NB4 (cell line): ENCODE measurements at regions not wholly inside any gene's neighbourhood (a gene's known extent, or its start where the extent isn't known, plus 50 kb on each side); places are given as distances from the start of the nearest gene placed in this dataset.

Source experiments
- CTCF ChIP-seq: IDR thresholded peaks from one replicate; pipeline ENCODE4 v1.5.1; 2012; ENCODE audit warnings: low read depth, low read length
- MAX ChIP-seq: IDR thresholded peaks from 2 replicates; pipeline ENCODE4 v1.6.1; 2011; ENCODE audit warnings: low read depth, low read length
- POLR2A ChIP-seq: IDR thresholded peaks from 2 replicates; pipeline ENCODE4 v1.6.1; 2011; ENCODE audit warnings: mild to moderate bottlenecking; ENCODE audit not compliant: insufficient read length; ENCODE audit errors: extremely low read depth

- TF ChIP-seq POLR2A, result no peak
- TF ChIP-seq CTCF, result no peak
- TF ChIP-seq MAX, result no peak
These were observed 267.6 kb downstream of the IPO8 start for GRCh38 chr12:30428098-30428497.
